ENCODE measurements at regions not wholly inside any gene's neighbourhood (a gene's known extent, or its start where the extent isn't known, plus 50 kb on each side); places are given as distances from the start of the nearest gene placed in this dataset.
"Not testable (repeated sequence)": the region's sequence is repeated elsewhere in the genome, so short reads cannot be mapped to it uniquely, and the experiment has no call there.

DNA sequence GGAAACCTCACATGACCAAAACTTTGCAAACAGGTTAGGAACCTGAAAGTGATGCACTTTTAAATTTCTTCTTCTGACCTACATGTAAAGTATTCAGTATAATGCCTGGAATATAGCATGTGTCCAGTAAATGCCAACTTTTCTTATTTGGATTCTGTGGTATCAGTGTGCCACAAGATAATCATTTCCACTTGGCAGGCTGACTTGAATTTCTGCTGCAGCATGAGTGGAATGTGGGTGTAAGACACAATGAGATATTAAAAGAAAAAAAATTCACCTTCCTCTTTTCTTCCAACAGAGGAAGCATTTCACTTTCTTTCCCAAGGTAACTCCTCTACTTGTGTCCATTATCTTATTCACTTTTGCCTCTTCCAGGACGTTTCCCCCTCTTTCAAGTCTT is 141.9 kb upstream of the PRKD1 start:
- peak; percentile 53 for DNase-seq (ENCODE audit: low read depth, low spot score)

DNA sequence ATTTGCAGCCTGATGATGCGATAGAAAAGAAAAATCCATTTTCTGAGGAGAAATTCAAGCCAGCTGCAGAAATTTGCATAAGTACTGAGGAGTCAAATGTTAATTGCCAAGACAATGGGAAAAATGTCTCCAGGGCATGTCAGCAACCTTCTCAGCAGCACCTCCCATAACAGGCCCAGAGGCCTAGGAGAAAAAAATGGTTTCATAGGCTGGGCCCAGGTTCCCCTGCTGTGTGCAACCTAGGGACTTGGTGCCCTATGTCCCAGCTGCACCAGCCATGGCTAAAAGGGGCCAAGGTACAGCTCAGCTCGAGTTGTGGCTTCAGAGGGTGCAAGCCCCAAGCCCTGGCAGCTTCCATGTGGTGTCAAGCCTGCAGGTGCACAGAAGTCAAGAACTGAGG is 144.8 kb upstream of the PRKD1 start:
- DNase-seq (ENCODE audit: low read depth, low spot score): not testable (repeated sequence)

DNA sequence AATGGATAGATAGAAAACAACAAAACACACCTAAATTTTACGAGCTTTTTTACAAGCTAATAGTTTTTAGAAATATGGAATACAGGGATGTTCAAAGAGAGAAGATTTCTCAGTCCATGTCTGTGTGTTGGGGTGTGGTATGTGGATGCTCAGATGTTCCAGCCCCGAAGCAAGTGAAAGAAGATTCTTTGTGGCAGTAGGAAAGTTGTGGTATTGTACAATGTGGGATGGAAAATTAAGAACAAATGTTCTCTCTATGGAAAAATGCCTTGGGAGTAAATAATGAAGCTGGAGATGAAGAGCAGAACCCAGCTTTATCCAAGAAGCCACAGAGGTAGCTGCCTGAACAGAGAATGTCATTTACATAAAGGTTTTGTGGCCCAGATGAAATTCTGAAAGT is 150.3 kb upstream of the PRKD1 start:
- no peak for DNase-seq (ENCODE audit: low read depth, low spot score)

GRCh38 chr14:30078811-30079402 is 151.3 kb upstream of the PRKD1 start:
- no peak for DNase-seq (ENCODE audit: low read depth, low spot score)

GRCh38 chr14:30082486-30082885 is 154.8 kb upstream of the PRKD1 start:
- no peak for DNase-seq (ENCODE audit: low read depth, low spot score)

- no peak for DNase-seq (ENCODE audit: low read depth, low spot score)
These were observed 157.2 kb upstream of the PRKD1 start for GRCh38 chr14:30084811-30085210.

DNA sequence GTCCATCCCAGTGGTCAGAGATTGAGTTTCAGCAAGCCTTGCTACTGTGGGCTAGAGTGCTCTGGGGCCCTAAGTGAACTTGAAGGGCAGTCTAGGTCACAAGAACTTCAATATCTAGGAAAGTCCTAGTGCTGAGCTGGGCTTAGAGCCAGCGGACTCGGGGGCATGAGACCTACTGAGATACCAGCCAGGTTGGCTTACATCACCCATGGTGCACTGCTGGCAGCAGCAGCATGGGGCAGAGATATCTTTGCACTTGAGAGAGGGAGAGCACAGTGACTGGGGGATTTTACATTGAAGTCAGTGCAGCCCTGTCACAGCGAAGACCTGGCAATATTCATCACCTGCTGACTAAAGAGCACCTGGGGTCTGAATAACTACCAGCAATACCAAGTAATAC is 158.3 kb upstream of the PRKD1 start:
- DNase-seq (ENCODE audit: low read depth, low spot score): no peak

GRCh38 chr14:30088620-30089019 is 161.0 kb upstream of the PRKD1 start:
- no peak for DNase-seq (ENCODE audit: low read depth, low spot score)

- DNase-seq (ENCODE audit: low read depth, low spot score): no peak
These were observed 181.5 kb upstream of the PRKD1 start for GRCh38 chr14:30108975-30109700.

- no peak for DNase-seq (ENCODE audit: low read depth, low spot score)
These were observed 186.4 kb upstream of the PRKD1 start for GRCh38 chr14:30114051-30114450.

DNA sequence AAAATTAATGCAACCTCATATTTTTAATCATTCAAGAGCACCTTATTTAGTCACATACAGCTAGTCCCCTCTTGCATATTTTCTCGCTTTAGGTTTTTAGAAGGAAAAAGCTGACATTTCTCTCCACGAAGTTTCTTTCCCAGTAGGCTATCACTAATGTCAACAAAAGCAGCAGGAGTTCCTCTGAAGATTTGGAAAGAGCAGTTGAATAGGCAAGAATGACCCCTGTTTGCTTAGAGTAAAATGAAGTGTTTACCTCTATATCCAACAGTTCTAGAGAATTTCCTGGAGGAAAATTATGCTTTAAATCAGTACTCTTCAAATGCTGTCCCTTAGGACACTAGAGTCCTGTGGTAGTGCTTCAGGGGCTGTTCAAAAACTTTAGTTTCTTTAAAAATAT is 188.1 kb upstream of the PRKD1 start:
- DNase-seq (ENCODE audit: low read depth, low spot score): no peak

DNA sequence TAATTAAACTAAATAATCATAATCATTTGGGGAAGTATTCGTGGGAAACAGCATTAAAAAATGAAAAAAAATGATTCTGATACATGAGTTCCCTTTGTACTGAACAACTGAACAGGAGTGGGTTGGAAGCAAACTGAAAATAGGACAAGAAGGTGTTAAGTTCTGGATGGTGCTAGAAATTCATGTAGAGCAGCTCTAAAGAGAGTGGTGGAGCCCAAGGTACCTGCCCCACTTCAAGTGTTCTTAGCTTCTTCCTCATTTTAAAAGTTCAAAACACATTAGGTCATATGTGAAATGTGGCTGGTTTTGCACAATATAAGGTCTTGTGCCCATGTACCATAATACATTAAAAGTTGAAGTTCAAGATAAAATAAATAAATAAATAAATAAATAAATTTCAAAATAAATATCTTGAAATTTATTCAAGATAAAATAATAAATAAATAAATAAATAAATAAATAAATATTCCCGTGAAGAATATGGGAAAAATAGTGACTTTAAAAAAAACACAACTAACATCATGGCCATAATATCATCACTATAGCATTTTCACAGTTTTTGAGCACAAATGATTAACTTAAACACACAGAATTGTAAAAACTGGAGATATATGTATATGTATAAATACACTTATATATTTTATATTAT is 191.5 kb upstream of the PRKD1 start:
- no peak for DNase-seq (ENCODE audit: low read depth, low spot score)

- peak; percentile 16 for DNase-seq (ENCODE audit: low read depth, low spot score)
These were observed 197.8 kb upstream of the PRKD1 start for GRCh38 chr14:30125322-30125979.

GRCh38 chr14:30129807-30130206 is 202.2 kb upstream of the PRKD1 start:
- DNase-seq (ENCODE audit: low read depth, low spot score): peak; percentile 10

DNA sequence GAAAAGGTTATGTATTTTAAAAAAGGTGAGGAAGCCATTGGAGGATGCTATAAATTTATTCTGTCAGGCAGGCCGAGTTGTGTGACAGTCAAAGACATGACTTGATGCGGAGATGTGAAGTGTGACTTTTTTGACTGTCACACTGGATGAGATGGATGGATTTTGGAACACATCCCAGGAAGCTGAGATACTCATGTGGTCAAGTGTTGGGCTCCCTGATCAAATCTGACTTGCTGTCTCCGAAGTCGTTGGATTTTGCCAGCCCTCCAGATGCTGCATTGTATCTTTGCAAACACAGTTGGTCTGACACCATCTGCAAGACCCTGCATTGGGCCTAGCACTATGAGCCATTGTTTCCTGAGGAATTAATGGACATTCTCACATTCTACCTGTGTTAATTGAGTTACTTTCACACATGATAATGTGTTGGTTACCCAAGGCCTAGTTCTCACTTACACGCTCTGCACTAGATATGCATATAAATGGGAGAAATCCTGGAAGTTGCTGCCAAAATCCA is 204.0 kb upstream of the PRKD1 start:
- DNase-seq (ENCODE audit: low read depth, low spot score): no peak

- DNase-seq (ENCODE audit: low read depth, low spot score): no peak
These were observed 204.5 kb upstream of the PRKD1 start for GRCh38 chr14:30132196-30132595.

DNA sequence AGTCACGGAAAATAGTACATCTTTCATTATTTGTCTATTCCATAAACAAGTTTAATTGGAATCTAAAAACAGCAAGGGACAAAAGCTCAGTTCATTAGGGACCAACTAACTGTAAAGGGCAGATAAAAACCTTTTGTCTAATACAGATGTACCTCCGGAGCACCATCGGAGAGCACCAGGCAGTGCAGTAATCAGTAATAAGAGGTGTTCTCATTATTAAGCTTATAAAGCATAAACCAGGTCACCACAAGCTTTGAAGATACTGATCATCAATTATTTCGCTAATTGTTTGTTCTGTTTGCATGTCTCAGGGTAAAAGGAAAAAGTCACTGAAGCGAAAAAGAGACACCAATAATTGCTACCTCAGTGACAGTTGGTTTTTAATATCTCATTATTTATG is 207.3 kb upstream of the PRKD1 start:
- no peak for DNase-seq (ENCODE audit: low read depth, low spot score)

- DNase-seq (ENCODE audit: low read depth, low spot score): peak; percentile 10
These were observed 210.9 kb upstream of the PRKD1 start for GRCh38 chr14:30138567-30138966.

- DNase-seq (ENCODE audit: low read depth, low spot score): no peak
These were observed 214.6 kb upstream of the PRKD1 start for GRCh38 chr14:30142216-30142615.

- DNase-seq (ENCODE audit: low read depth, low spot score): peak; percentile 41
These were observed 216.0 kb upstream of the PRKD1 start for GRCh38 chr14:30143627-30144026.

DNA sequence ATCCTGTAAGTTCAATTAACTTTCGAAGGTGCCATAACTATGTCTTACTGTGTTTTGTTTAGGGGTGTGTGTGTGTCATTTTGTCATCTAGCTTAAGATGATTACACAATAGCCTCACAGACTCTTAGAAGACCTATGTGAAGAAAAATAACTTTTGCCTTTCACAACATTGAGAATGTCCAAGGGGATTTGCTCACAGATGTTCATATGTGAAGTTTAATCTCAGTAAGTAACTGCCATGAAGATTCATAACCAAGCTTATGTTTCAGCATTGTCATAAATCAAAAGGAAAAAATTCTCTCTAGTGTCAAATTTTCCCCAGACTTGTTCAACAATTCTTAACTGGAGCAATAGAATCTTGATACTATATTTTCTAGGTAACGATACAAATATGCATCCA is 226.1 kb upstream of the PRKD1 start:
- DNase-seq (ENCODE audit: low read depth, low spot score): no peak

- no peak for DNase-seq (ENCODE audit: low read depth, low spot score)
These were observed 228.9 kb upstream of the PRKD1 start for GRCh38 chr14:30156571-30156970.

Measured in astrocyte of the hippocampus (primary cell).